ENCODE measurements at regions not wholly inside any gene's neighbourhood (a gene's known extent, or its start where the extent isn't known, plus 50 kb on each side); places are given as distances from the start of the nearest gene placed in this dataset.
"Not testable (repeated sequence)": the region's sequence is repeated elsewhere in the genome, so short reads cannot be mapped to it uniquely, and the experiment has no call there.

DNA sequence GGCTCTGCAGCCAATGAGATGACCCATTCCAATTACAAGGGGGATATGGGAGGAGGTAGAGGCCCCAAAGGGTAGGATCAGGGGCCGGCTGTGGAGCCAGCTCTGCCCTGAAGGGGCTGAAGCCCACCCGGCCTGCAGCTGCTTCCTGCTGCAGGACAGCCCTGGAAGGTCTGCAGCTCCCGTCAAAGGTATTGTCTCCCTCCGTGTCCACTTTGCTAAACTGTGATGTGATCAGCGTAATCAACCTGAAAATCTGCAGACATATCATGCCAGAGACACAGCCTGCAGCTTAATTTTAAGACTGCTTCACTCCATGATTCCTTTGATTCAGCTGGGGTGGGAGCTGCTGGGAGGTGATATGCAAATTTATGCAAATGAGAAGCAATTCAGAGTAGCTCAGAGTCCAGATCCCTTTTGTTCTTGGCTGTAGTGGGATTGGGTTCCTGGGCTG, 90.7 kb downstream of the GADD45G start (continued):
- peak; percentile 76 for TF ChIP-seq ASH2L (IDR thresholded peaks at IDR 0.05; ENCODE audit: low read length)

DNA sequence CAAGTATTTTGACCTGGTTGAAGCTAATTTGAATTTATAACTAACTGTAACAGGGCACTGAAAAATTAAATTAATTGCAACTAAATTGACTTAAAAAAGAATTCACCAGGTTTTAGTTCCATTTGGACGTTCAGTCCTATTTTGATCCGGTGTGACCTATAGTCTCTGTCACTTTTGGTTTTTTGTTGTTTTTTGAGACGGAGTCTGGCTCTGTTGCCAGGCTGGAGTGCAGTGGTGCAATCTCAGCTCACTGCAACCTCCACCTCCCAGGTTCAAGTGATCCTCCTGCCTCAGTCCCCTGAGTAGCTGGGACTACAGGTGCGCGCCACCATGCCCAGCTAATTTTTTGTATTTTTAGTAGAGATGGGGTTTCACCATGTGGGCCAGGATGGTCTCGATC, 91.2 kb downstream of the GADD45G start:
- H4K5ac ChIP-seq (ENCODE audit: insufficient read length, low read depth, low read length); H3K56ac ChIP-seq (replicated peaks; ENCODE audit: insufficient read length, low read depth, low read length); H4K20me1 ChIP-seq (replicated peaks in 1 of 2; ENCODE audit: control insufficient read depth in 1 of 2, insufficient read depth in 2 of 2, low read length in 2 of 2); H3K23ac ChIP-seq (ENCODE audit: insufficient read length); H3K27me3 ChIP-seq (replicated peaks in 1 of 4; ENCODE audit: control insufficient read depth in 3 of 4, extremely low read depth in 1 of 4, insufficient read depth in 3 of 4, low read length in 3 of 4); H2BK20ac ChIP-seq (ENCODE audit: low read length); H2BK120ac ChIP-seq (replicated peaks; ENCODE audit: low read depth, low read length); H4K8ac ChIP-seq (ENCODE audit: extremely low read depth, insufficient read depth, low read length); H2AK5ac ChIP-seq (ENCODE audit: low read depth, low read length); DNase-seq (ENCODE audit: low read depth in 1 of 2, low spot score in 2 of 2); H3K79me1 ChIP-seq (ENCODE audit: low read depth, low read length); H4K91ac ChIP-seq (replicated peaks; ENCODE audit: insufficient read length, low read length); FAIRE-seq; H3K36me3 ChIP-seq (ENCODE audit: control insufficient read depth in 2 of 4, insufficient read depth in 4 of 4, low read length in 3 of 4); H3K27ac ChIP-seq (ENCODE audit: low read depth, low read length); H3K18ac ChIP-seq (ENCODE audit: extremely low read depth, low read length); H3K14ac ChIP-seq (ENCODE audit: insufficient read length); H3K4ac ChIP-seq (replicated peaks; ENCODE audit: insufficient read length, low read depth, low read length); H3K23me2 ChIP-seq (ENCODE audit: low read depth, low read length); H2BK15ac ChIP-seq (ENCODE audit: low read length); H2BK12ac ChIP-seq (ENCODE audit: low read depth, low read length); H3K9ac ChIP-seq (replicated peaks in 1 of 4; ENCODE audit: extremely low read depth in 1 of 4, low read depth in 3 of 4, low read length in 3 of 4); H2AFZ ChIP-seq (ENCODE audit: low read length); H3K79me2 ChIP-seq (ENCODE audit: control insufficient read depth in 1 of 2, insufficient read depth in 2 of 2, low read length in 2 of 2); H3K9me3 ChIP-seq (ENCODE audit: insufficient read depth in 2 of 2, low read depth in 1 of 2, low read length in 1 of 2): not testable (repeated sequence)
- Histone ChIP-seq H2BK5ac (ENCODE audit: low read depth, low read length) (0 out of 2 replicates have a peak overlapping the region, but pooled peaks have one; percentile 37), H3K4me1 (replicated peaks in 1 of 4; ENCODE audit: control insufficient read depth in 3 of 4, insufficient read depth in 4 of 4, low read length in 3 of 4) (peaks cover 3 to 15% (median 7%) of the 10 kb centered on the region in 4 experiments; a peak in 6 of 7 replicates), H3K4me3 (ENCODE audit: extremely low read depth in 1 of 4, insufficient read depth in 2 of 4, low read depth in 3 of 4, low read length in 4 of 4) (peak overlapping the region in 1 of 4 experiments; percentile 31; a peak in 1 of 8 replicates), H3K4me2 (ENCODE audit: insufficient read depth in 1 of 2, low read depth in 2 of 2, low read length in 2 of 2) (peak overlapping the region; percentile 59 to 61; a peak in 3 of 4 replicates)
- ChIA-PET CTCF (ENCODE audit: partially characterized antibody) (interaction anchor here (0.7 to 2.7 kb wide), 8 partner anchors 10 to 404 kb away, joined by 3 to 14 read pairs (median 4); no protein-coding TSS in a partner anchor), POLR2A (ENCODE audit: partially characterized antibody) (interaction anchor here (0.7 to 2.2 kb wide), 6 partner anchors 14 to 229 kb away, joined by 3 to 9 read pairs (median 4); partner anchors contain the start of gene GADD45G)
- WGBS, 2 experiments (ENCODE audit: extremely low coverage in 1 of 2, insufficient coverage in 1 of 2, insufficient read length in 1 of 2, insufficient replicate concordance in 2 of 2, low coverage in 1 of 2, low lambda C conversion rate in 2 of 2, missing lambda C conversion rate in 1 of 2) = 92% methylated on average over 6 of the region's 6 CpGs; no CpG with 5 or more reads in 1 of the 2 experiments

All from H1 (cell line).